GM21381 (cell line): ENCODE measurements at regions not wholly inside any gene's neighbourhood (a gene's known extent, or its start where the extent isn't known, plus 50 kb on each side); places are given as distances from the start of the nearest gene placed in this dataset.
"Not testable (repeated sequence)": the region's sequence is repeated elsewhere in the genome, so short reads cannot be mapped to it uniquely, and the experiment has no call there.

Source experiments
- ATAC-seq: cut with Tn5 transposase; IDR thresholded peaks from one replicate; pipeline ENCODE4 v1.9.1; 2021; ENCODE audit warnings: mild to moderate bottlenecking, moderate library complexity; ENCODE audit not compliant: unreplicated experiment

DNA sequence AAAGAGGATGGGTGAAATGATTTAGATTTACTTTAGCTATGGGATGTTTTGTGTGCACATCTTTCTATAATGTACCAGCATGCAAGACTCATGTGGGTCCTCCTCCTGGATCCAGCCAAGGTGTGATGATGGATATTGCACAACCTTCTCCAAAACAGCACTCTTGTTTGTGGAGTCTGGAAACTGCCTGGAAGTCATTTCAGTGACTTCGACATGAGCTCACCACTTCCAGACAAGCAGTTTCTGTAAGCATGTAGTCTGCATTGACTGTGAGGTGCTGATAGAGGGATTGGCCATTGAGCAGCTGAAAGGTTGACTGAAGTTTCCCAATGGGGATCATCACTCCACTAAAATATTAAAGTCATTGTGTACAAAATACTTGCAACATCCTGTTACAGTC lies 154.0 kb downstream of the TRIB2 start:
- no peak for ATAC-seq

DNA sequence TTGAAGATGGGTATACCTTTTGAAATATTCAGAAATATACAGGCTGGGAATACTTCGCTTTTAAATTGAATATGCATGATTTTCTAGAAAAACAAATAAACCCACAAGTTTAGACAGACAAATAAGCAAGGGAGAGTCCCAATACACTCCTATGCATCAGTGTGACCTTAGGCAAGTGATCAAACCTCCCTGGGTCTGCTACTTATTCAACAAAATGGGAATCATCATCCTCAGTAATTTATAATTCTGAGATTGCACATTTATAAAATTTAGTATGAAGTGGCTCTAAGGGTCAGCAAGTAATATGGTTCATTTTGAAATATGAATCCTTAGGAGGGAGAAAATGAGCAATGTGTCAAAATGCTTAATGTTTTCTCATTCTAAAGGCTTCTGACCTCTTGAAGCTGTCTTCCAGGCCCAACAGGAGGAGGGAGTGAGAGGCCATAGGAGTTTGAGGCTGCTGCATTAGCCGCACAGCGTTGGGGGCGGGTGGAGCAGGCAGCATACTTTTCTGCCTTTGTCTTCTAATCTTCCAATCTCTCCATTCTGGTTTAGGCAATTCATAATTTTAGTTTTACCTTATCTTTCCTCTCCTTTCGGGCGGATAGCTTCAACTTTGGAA lies 155.1 kb downstream of the TRIB2 start:
- no peak for ATAC-seq

DNA sequence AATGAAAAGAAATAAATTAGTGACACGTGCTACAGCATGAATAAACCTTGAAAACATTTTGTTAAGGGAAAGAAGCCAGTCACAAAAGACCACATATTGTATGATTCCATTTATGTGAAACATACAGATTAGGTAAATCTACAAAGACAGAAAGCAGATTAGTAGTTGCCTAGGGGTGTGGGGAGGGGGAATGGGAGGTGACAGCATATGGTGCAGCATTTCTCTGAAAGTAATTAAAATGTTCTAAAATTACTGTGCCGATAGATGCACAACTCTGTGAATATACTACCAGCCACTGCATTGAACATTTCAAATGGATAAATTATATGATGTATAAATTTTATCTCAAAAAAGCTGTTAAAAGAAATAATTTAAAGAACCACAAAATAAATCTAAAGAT lies 161.0 kb downstream of the TRIB2 start:
- no peak for ATAC-seq

DNA sequence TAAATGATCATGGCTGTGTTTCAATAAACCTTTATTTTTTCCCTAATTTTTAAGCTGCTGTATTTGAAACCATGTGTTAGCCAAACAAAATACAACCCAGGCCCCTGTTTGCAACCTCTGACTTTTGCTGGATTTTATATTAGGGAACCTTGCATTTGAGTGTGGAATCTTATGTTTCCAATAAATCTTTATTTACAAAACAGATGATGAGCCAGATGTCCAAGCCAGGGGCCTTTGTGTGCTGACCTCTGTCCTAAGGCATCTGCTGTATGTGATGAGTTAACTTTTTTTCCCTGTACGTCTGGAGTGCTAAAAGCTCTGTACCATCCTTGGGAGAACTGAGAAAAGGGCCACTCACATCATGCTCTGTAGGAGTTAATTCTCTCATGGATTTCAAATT lies 162.9 kb downstream of the TRIB2 start:
- ATAC-seq, result no peak

DNA sequence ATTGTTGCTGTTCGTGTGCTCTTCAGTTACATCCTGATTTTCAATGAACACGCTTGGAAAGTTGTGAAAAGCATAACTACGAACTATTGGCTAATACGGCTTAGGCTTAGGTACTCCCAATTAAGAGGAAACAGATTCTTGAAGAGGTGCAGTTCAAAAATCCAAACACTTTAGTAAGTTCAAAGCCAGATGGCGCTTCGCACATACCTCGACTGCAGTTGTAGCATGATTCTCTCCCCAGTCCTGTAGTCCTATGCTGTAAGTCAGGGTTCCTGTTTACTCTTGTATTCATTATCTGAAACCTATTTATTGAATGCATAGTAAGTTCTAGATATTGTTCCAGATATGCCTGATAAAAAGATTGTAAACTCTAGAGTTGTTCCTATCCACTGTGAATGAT lies 165.2 kb downstream of the TRIB2 start:
- no peak for ATAC-seq

DNA sequence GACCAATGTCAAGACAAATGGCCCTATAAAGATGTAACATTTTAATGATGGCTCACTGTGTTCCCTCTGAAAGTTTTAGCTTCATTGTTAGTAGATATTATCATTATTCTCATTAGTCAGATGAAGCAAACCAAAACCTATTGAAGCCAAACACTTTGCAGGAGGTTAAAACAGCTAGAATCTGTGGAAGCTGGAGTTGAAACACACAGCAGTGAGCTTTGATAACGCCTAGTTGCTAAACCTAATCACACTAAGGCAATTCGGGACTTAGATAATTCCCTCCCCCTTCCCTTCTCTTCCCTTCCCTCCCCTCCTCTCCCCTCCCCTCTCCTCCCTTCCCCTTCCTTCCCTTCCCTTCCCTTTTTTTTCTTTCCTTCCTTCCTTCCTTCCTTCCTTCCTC lies 165.7 kb downstream of the TRIB2 start:
- ATAC-seq, result no peak

DNA sequence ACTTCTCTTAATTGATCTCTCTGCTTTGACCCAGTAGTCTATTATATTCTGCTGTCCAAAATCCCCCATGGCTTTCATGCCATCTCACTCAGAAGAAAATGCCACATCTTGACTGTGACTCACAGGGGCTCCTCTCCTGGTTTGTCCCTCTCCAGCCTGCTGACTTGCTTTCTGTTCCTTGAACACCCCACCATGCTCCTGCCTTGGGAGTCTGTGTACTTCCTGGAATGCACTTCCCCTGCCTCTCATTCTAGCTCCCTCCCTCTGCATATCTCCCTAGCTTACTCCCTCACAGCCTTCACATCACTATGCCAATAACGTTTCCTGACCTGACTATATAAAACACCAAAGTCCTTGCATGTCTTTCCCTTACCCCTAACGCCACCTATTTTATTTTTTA lies 167.2 kb downstream of the TRIB2 start:
- ATAC-seq, result no peak

DNA sequence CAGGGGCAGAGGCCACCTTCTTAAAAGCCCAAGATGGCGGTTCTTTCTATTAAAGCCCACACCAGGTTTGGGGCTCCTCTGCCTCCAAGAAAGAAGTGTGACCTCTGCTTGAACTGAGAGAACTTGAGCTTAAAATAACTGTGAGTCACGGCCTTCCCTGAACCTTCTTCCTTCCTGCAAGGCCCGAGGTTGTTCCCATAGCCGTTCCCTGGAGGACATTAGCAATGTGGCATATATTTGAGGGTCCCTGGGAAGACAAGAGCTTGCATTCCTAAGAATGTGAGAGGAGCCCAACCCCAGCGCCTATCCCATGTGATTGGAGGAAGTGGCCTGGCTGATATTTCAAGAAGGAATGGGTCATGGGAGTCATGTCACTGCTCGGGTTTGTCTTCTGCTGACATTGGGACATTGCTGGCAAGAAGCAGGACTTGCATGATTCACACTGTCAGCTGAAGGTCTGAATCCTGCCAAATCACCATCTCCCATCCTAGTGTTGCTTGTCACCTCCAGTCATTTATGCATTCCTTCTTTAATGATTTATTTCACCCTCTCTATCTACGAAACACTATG lies 168.1 kb downstream of the TRIB2 start:
- no peak for ATAC-seq

DNA sequence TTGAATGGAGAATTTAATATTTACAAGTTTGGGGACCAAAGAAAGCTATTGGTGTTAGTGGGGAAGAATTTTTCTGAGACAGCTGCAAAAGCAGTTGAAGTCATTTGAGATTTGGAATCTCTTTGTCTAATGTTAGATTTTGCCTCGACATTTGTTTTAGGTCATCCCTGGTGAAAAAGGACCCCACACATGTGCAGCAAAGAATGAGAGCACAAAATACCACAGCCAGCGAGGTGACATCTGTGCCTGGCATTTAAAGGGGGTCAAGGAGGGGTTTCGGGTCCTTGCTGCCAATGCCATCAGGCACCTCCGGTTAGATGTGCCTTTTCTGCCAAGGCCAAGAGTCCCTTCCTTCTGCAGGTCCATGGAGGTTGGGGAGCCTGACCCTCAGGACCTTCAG lies 173.3 kb downstream of the TRIB2 start:
- no peak for ATAC-seq

DNA sequence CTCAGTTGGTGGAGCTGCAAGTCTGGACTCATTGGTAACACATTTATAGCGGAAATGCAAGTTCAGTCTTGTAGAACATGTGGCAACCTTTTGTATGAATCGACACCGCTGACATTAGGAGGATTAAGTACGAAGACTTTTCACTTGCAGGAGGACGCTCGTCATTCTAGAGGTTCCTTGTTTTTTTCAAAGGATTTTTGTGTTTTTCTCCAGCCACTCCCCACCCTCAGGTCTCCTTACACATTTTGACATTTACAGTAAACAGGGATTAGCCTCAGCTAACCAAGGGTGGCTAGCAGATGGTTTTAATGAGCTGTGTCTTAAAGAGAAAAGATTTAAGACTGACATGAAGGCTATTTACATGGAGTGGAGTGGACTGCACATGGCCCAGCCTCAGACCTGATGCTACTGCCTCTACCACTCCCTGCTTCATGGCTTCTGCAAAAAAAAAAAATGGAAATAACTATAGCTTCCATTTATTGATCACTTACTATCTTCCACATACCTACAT lies 173.8 kb downstream of the TRIB2 start:
- ATAC-seq, result no peak

DNA sequence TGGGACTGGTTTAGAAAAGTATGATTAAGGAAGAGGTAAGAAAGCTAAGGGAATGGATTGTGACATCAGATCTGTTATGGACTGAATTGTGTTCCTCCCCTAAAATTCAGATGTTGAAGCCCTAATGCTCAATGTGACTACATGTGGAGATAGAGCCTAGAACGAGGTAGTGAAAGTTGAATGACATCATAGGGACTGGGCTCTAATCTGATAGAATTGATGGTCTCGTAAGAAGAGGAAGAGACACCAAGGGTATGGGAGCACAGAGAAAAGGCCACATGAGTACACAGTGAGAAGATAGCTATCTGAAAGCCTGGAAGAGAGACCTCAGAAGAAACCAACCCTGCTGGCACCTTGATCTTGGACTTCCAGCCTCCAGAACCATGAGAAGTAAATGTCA lies 178.3 kb downstream of the TRIB2 start:
- no peak for ATAC-seq

DNA sequence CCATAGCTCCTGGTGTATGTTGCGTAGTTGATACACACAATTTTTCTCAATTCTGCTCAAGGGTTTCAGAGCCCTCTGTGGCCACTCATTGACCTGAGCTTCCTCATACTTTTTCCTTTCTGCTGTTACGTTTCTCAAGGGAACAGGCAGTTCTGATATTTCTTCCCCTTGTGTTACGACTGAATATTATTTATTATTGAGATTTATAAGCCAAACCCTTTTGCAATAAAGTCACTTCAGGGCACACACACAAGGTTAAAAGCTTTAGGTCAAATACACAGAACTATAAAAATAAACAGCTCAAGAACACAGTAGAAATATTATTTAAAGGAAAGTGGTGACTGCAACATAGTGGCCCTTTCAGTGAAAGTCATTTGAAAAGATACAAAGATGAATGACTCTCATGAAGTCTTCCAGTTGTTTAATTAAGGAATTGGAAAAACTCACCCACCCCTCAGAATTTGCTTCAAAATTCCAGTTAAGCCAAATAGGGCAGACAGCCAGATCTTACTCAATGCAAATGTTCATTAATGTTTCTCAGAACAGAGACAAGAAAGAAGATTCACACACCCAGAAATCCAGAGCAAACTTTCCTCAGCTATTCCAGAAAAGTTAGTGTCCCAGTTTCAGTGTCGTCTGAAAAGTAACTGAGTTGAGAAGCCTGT lies 179.7 kb downstream of the TRIB2 start:
- ATAC-seq, result no peak

DNA sequence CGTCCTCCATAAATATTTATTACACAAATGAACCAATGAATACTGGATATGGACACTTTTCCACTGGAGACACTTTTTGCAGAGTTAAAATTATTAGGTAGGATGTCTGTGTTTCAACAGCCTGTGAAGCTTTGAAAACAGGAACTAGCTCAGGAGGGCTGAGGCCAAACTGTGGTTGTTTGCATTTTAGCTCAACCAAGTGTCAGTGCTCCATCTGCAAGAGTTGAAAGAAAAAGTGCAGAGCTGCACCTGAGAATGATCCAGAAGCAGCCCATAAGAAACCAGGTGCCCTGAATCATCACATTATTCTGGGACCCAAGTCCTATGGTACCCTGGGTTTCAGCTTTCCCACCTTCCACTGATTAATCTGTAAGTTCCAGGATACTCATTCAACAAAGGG lies 180.4 kb downstream of the TRIB2 start:
- ATAC-seq, result no peak

DNA sequence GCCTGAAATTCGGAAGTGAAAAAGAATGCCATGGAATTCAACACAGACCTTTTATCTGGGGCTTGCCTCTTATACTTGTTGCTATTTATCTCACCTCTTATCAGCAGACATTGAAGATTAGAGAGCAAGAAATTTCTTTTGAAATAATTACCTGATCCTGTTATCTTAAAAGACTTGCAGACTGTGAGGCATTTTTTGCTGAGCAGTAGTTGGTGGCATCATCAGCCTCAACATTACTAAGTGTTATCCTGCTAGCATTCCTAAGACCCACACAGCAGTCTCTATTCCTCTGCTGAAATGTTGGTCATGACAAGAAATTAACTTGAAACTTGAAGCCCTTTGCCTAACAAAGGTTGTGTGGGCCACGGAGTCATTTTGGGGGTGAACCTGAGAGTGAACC lies 186.5 kb downstream of the TRIB2 start:
- ATAC-seq, result no peak

DNA sequence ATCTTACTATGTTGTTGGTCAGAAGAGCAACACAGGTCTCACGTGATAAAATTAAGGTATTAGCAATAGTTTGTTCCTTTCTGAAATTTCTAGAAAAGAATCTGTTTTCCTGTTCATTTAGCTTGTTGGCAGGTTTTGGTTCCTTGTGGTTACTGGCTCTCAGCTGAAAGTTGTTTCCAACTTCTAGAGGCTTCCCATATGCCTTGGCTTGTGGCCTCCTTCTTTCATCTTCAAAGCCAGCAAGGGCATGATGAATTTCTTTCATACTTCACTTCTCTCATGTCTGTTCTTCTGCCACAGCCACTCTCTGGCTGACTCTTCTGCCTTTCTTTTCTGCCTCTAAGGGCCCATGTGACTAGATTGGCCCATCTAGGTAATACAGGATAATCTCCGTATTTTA lies 193.7 kb downstream of the TRIB2 start:
- ATAC-seq, result no peak

DNA sequence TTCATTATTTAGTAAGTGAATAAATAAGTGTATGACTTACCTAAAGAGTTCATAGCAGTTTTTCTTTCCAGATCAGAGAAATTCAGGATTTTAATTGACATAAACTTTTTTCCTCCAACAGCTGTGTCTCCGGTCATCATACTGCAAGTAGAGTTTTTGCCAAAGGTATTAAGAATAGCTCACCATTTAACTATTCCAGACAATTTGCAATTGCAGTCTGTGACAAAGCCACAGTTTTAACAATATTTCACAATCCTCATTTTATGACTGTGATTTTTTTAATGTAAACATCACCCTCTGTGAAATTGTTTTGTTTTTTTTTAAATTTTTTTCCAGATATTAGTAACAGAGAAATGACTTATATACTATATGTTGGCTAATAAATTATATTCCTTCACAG lies 199.1 kb downstream of the TRIB2 start:
- no peak for ATAC-seq

DNA sequence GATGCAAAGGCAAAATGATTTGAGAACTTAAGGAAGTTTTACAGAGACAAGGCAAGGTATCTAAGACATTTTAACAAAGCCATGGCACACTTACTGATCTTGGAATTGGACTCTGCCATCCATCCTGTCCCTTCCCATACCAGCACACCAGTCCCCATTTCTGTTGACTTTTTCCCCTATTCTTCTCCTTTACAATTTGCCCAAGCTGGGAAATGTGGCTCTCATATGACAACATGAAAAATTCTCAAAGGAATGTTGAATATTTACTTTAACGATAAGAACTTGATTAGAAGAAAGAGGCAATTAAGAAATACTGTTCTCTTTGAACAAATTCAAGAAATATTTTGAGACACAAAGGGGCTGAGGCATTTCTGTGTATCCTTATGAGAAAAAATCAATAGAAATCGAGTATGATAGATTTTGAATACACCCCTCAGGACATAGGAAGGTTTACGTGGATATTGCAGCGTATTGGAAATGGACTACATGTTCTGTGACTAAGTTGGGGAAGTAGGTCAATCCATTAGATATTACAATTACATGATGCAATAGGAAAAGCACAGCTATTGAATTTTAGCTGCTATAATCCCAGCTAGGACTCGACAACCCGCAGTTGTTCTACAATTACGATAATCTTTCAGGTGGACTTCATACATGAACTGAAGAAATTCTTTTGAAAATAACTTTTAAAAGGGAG lies 201.6 kb downstream of the TRIB2 start:
- ATAC-seq, result no peak

DNA sequence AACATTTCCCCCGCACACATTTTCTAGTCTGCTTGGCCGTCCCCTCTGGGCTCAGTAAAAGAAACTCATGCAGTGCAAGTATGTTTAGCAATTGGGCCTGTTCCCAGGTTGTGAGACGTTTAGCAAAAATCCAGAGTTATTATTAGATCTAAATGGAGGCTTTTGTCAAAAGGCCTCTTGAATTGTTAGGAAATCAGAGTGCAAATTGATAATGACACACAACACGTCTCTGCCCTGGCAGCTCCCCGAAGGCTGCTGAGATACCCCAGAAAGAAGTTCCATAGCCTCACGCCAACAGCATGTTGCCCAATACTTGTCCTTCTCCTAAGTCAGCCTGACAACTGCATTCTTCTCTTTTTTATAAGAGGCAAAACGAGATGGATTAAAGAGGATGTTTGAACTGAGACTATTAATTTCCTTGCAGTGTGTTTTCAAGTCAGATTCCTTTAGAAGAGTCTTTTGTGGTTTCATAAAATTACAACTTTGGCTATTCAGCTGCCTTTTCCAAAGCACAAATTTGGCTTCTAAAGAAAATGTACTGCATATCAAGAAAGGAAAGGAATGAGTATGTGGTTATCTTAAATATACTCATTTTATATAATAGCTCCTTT lies 202.2 kb downstream of the TRIB2 start:
- no peak for ATAC-seq

DNA sequence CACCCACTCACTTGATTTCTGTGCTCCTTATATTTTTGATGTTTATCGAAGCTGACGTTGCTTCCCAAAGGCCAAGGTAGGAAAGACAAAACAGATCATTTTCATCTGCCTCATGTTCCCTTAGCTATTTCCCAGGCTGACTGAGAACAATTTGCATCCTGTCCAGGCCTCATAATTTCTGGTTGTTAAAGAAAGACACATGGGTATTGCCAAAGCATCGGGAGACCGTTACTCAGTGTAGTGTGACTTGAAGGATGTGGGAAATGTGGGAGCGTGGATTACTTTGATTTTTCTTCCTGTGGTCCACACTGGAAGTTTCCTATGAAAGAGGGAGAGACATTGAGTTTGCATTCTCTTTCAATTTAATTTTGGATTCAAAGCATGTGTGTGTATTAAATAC lies 204.6 kb downstream of the TRIB2 start:
- no peak for ATAC-seq

DNA sequence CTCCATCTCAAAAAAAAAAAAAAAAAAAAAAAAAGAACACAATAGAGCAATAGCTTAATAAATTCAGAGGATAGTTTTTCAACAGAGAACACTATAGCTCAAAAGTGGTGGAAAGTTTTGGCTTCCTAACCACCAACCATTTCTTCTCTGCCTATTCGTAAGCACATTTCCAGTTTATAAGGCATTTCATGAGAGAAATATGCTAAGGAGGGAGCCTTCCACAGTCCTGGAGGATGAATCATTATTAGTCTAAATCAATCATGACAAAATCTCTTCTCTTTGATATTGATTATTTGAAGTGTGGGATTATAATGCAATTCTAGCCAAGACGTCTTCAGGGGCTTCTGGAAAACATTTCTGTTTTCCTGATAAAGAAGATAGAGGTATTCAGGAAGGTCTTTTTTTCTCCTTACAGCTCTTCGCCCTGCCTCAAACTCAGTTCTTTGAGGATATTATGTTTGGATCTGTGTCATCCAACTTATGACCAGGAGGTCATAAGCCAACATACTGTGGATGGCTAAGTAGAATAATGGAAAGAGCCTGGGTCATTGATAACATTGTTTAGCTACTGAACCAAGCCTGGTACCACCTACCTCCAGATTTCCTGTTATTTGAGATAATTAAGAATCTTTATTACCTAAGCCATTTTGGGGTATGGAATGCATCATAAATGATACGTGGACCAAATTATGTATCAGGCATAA lies 207.3 kb downstream of the TRIB2 start:
- no peak for ATAC-seq

DNA sequence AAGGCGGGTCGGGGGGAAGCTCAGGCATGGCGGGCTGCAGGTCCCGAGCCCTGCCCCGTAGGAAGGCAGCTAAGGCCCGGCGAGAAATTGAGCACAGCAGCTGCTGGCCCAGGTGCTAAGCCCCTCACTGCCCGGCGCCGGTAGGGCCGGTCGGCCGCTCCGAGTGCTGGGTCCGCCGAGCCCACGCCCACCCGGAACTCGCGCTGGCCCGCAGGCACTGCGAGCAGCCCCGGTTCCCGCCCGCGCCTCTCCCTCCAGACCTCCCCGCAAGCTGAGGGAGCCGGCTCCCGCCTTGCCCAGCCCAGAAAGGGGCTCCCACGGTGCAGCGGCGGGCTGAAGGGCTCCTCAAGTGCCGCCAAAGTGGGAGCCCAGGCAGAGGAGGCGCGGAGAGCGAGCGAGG lies 209.9 kb downstream of the TRIB2 start:
- not testable (repeated sequence) for ATAC-seq
